DMS53 treated with DMSO at 0.1 percent for 48 hours (cell line): ENCODE measurements at regions not wholly inside any gene's neighbourhood (a gene's known extent, or its start where the extent isn't known, plus 50 kb on each side); places are given as distances from the start of the nearest gene placed in this dataset.

ENCODE experiments used
- DNase-seq: peaks from one replicate; lab custom pipeline; 2025; ENCODE audit not compliant: unreplicated experiment; lab: John Stamatoyannopoulos, UW

DNA sequence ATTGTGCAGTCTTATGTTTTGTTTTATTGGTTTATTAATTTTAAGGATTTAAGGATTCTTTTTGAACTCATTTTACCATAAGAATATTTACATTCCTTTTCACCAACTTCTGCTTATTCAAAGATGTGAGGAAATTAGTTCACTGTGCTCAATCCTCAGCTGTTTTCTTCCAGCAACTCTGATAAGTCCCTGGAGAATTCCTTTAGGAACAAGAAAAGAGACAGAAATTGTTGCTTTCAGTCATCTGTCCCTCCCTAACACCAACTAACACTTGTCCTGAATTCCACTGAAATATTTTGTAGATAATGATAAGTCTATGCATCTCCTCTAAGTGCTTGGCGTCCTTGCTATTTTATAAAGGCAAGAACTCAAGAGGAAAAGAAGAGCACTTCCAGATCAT lies 334.8 kb upstream of the MARCKS start:
- no peak for DNase-seq

DNA sequence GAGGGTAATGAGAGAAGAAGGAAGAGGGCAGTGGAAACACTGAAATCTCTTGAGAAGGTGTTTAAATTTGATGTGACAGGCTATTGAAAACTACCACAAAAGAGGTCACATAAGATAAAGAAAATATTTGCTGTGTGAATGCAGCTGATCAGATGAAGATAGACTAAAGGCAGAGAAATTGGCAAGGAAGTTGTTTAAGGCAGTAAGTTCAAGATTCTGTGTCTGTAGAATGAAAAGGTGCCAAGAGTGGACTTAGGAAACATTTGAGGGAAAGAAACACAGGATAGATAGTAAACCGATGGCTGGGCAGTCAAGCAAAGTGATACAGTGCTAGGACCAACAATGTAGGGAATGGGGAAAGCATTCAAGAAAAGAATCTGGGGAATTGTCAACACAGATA lies 332.3 kb upstream of the MARCKS start:
- DNase-seq, result no peak

DNA sequence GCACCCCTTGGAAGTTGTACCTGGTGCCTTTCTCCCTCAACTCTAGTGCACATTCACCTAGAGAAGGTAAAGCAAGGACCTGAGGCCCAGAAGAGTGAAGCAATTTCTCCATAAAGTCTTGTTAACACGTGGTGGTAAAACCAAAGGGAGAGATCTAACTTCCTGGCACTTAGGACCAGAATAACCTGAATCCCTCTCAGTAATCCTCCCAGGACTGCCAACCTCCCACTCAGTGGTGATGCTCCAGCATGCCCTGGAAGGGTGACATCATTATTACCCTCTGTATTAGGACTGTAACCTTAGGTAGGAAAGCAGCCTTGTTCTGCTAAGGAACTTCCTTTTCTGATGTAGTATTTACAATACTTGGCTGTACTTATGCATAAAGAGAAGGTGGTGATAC lies 330.6 kb upstream of the MARCKS start:
- DNase-seq, result no peak

DNA sequence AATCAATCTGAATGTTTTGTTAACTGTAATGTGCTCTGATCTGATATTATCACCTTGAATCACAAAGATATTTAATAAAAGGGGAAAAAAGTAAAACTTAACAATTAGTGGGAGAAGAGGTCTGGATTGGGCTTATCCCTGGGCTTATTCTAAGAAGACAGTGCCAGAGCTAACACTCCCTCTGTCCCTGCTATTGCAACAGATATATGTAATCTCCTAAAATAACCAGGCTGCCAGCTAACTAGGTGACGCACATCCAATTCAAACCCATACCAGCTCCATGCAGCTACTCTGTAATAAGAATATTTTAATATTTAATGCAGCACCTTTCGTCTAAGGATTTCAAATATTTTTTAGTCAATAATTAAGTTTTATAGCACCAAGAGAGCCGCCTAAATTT lies 330.1 kb upstream of the MARCKS start:
- DNase-seq, result no peak

DNA sequence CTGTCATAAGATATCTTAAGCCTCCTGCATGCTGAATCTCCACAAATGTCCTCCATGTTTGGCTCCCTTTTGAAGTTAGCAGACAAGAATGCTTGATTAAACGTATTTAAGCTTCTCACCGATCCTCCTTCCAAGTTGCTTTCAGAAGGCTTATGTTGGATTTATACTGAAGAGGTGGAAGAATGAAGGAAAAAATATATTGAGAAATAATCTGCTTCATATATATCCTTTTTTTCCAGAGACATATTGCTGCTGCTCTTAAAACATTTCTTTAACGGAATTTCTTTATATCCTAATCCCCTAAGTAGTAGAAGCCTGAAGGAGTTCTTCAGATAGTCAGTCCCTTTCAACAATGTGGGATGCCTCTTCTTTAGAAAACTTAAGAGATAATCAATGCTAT lies 329.0 kb upstream of the MARCKS start:
- DNase-seq, result no peak

DNA sequence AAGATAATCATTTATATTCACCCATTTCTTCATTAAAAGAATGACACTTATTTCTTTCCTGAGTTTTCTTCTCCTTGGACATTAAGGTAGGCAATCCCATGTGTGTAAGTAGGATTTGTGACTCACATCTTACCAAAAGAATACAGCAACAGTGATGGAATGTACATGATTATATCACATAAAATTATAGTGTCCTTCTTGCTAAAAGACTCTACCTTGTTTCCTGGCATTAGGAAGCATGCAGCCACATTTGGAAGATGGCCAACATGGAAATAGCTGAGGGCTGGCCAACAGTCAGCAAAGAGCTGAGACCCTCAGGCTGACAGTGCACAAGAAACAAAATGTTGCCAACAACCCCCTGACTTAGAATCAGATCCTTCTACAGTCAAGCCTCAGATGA lies 327.9 kb upstream of the MARCKS start:
- DNase-seq, result no peak

DNA sequence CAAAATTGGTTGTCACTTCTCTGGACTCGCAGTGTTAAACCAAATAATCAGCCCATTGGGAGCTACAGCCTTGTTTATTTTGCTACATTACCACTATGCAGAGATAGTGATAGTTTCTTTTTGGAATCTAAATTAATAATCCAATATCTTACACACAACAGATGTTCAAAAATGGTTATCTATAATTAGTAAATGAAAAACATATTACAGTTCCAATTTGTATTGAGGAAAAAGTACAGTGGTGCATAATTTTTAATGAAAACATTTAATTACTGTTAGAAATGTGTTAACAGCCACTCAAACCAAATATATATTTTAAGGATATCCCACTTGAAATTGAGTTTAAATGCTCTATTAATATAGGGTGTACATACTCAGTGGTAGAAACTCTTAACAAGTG lies 327.3 kb upstream of the MARCKS start:
- no peak for DNase-seq

DNA sequence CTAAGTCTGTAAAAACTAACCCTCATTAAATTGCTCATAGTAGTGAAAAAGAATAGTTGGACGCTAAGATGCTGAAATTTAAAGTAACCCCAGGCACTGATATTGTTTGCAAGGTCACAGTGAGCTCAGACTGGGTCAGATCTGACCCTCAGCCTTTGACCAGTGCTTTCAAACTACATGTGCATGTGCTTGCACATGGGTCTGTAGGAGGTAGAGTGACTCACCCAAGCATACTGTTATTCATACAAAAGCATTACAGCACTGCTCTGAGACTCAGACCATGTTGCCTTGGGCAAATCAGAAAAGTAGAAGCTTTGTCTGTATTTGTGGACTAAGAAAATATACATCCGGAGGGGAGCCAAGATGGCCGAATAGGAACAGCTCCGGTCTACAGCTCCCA lies 326.4 kb upstream of the MARCKS start:
- DNase-seq, result no peak

DNA sequence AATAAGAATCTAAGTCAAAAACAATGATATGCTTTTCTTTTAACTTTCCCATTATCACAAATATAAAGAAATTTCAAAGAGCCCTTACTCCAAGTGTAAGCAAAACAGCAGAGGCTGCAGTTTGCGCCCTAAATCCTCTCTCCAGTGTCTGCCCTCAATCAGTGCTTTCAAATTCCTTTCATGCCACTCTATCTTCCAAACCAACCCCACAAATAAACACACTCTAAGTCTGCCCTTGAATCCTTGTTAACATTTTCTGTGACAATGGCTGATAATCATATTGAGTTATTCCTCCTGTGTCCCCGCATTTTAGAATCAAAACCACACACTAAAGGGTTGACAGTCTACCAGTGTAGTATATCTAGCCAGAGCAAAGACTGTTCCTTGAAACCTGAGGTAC lies 317.9 kb upstream of the MARCKS start:
- DNase-seq, result no peak

DNA sequence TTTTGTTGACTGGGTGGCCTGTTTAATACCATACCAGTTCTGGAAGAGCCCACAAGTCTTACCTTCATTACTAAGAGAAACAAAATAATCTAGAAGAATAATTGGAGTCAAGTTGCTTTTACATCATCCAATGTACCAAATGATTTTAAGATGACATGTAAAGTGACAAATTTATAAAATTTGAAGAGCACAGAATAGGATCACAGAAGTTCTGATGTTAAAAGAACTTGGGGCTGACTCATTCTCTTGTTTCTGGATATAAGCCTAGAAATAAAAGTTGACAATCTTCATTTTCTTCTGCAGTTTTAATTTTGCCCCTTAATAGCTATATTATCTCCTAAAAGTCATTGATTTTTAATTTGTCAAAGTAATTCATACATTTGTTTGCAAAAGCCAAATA lies 317.5 kb upstream of the MARCKS start:
- DNase-seq, result no peak

DNA sequence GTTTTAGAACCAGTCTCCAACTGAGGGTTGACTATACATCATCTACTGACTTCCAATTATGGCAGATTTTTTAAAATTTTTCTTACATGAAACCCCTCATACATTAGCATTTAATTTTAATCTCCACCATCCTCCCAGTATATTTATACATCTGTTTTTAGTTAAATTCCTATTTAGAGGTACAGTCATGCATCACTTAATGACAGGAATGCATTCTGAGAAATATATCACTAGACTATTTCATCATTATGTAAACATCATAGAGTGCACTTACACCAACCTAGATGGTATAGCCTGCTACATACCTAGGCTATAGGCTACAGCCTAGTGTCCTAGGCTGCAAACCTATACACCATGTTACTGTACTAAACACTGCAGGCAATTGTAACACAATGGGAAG lies 316.7 kb upstream of the MARCKS start:
- DNase-seq, result no peak

DNA sequence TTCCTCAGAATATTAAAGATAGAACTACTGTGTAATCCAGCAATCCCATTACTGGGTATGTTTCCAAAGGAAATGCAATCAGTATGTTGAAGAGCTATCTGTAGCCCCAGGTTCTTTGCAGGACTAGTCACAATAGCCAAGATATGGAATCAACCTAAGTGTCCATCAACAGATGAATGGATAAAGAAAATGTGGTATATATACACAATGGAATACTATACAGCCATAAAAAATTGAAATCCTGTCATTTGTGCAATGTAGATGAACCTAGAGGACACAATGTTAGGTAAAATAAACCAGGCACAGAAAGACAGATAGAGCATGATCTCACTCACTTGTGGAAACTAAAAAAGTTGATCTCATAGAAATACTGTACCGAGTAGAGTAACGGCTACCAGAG lies 306.0 kb upstream of the MARCKS start:
- DNase-seq, result no peak

DNA sequence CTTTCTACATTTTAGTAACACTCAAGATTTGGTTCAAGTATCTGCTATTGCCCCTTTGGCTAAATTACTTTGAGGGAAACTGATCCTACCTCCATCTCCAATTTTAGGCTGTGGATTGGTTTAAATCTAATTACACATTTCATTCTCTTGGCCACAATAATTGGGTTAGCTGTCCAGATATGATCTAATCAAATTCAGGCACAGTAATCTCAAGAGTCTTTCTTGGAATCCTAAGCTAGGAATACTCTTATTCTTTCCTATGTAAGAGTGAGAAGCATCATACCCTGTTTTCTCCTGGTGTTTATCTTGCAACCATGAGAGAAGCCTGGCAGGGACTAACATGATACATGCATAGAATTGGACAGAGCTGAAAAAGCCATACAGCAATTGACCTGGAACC lies 300.4 kb upstream of the MARCKS start:
- DNase-seq, result no peak

DNA sequence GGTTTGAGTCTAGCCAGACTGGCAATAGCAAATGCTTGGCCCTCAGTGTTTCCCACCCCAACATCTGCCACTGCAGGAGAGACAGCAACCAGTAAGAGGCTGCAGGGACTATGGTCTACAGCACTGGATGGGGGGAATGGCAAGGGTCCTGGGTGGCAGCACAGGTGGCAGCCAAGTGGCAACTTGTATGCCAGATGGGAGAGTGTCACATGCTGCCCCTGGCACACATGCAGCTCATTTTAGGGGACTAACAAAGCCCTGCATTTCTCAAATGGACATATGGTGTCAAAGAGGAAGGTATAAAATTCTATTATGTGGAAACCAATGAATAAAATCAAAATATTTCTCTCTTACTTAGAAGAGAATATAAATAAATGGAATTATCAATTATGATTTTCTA lies 298.7 kb upstream of the MARCKS start:
- no peak for DNase-seq

DNA sequence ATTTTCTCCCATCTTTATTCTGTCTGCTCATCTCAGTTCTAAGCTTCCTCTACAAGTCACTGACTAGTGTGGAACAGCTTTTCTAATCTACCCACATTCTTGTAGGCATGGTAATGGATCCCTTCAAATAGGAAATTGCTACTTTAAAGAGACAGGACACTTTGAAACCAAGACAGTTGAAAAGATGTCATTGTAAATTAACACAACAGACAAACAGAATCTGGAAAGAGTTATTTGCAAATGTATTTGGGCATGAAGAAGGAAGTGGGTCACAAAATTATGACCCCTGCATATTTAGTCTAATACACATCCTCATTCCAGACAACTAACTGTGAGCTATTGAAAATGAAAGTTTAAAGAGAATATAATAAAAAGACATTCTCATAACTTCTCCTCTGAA lies 298.2 kb upstream of the MARCKS start:
- no peak for DNase-seq

DNA sequence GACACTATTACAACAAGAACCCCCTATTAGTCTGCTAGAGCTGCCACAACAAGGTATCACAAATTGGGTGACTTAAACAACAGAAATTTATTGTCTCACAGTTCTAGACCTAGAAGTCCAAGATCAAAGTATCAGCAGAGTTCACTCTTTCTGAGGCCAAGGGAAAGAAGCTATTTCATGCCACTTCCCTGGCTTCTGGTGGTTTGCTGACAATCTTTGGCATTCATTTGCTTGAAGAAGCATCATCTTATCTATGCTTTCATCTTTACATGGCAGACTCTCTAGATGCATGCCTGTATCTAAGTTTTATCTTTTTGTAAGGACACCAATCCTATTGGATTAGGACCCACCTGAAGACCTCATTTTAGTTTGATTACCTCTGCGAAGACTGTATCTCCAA lies 296.8 kb upstream of the MARCKS start:
- DNase-seq, result no peak

DNA sequence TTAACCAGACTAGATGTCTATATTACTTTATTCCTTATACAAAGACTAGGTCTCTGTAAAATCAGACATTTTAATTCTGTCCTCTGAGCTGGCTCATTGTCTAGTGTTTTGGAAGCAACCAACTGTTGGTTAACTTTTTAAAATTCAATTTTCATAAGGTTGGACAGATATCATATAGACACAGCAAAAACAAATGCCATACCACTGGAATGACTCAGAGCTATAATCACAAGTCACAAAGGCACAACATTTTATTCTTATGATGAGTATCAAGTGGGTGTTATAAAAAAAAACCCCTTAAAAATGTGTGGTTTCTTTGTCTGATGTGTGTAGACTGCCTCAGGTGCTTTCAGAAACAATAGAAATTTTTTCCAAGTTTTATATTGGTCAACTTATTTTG lies 296.2 kb upstream of the MARCKS start:
- DNase-seq, result no peak

DNA sequence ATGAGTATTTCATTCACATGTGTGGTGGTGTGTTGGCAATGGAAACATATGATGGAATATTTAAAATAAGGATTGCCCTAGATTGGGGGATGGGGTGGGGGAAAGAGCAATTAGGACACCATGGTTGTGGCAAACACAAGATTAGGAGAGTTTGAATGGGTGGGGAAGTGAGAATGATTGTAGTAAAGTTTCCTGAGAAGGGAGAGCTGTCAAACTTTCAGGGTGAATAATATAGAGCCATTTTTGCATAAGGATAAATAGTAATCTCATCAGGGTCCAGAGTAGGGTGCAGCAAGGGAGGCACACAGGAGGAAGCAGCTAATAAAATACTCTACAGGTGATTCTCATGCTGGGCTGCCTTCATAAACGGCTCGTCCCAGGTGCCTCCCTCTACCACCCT lies 294.9 kb upstream of the MARCKS start:
- DNase-seq, result no peak

DNA sequence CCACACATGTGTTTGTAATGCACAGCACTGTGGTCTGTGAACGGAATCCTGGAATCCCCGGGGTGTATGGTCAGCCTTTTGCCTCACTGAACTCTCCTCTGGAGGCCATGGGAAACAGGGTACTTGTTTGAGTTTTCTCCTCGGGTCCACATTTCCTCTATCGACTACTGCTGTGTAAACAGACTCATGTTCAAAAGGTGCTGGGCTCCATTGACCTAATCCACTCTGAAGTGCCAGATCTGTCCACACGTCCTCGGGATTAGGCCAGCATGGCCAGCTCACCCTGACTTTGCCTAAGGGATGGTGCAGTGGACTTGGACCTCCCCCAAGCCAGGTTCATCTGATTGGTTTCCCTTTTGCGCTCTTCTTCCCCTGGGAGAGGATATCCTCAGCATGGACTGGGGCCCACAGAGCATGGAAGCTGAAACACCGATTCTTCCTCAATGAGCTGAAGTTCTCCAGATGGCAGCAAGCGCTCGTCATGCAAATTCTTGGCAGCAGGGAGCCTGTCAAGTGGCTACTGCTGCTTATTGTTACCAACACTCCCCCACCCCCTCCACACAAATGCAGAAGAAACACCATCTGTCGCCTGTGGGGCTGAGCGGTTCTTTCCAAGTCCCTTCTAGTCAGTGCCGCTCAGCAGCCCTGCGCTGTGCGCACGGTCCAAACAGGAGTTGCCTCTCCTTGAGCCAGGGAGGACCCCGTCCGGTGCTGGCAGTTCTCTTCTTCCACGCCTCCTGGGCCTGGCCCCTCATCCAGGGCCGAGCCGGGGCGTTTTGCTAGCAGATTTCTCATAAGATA lies 292.6 kb upstream of the MARCKS start:
- DNase-seq, result peak; percentile 89

DNA sequence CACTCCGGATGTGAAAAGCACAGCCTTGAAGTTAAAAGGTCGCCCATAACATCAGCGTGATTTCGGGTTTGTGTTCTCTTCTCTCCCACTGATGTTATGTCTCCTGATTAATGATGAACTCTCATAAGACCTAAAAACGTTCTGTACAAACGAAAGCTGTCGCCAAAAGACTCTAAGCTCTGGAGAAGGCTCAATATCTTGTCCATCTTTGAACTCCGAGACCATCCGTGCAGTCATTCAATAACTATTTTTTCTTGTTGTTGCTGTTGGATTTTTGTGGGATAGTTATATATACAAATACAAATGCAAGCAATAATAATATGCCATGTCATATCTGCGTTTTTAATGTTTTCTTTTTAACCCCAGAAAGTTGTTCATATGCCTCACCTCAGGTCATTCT lies 291.8 kb upstream of the MARCKS start:
- DNase-seq, result no peak

DNA sequence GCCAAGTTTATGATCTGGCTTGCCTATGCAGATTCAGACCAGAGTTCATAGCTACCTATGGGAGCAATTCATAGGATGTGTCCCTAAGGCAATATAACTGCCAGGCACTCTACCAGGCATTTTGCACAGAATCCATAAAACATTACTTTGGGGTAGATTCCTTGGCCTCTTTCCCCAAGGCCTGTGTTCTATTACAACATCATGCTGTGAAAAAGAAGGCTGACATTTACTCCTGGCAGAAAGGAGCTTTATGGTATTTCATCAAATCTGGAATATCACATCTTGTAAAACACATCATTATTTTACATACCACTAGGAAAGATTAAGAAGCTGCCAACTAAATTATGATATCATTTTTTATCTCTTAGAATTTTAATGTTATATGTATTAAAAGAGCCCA lies 287.0 kb upstream of the MARCKS start:
- DNase-seq, result no peak

DNA sequence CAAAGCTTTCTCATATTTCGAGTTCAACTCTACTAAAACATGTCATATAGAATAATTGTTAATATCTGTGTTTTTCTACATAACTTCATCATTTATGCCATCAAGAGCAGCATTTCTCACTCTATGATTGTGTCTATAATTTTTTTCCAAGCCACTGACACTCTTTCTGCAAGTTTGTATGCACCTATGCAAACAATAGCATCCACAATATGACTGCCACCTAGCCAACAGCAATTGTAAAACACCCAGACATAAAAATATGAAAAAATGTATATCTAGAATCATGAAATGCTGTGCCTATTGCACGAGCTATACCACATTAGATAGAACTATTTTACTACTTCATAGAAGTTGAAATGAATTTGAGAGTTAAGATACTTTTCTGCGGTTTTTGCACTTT lies 286.5 kb upstream of the MARCKS start:
- DNase-seq, result no peak

DNA sequence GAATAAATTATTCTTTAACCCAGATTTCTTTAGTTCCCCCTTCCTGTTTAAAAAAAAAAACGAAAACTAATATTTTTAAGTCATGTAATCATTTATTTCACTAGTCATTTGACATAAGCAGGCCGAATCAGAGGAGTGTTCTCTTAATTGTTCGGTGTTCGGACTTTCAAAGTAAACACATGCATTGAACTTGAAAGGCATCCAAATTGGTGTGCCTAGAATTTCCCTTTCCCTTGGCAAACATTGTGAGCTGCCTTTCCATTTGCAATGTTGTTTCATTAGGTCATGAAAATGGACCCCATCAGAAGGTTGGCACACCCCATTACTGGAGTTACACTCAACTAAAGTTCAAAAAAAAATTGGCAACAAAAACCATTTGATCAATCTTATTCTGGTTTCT lies 283.0 kb upstream of the MARCKS start:
- no peak for DNase-seq

DNA sequence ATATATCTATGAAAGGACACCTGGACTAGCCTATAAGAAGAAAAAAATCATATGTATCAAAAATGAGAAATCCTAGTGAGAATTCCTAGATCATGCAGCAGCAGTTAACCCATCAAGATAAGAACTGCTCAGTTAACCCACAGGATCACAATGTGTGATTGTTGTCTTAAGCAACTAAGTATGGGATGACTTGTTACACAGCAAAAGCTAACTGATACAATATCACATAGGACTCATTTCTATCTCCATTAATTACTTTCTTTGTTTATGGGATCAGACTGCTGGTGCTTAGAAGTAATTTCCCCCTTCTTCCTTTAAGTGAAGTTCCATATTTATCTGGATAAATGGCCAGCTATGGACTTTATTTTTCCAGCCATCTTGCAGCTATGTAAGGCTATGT lies 280.8 kb upstream of the MARCKS start:
- DNase-seq, result no peak
